ENCODE measurements at regions not wholly inside any gene's neighbourhood (a gene's known extent, or its start where the extent isn't known, plus 50 kb on each side); places are given as distances from the start of the nearest gene placed in this dataset.

DNA sequence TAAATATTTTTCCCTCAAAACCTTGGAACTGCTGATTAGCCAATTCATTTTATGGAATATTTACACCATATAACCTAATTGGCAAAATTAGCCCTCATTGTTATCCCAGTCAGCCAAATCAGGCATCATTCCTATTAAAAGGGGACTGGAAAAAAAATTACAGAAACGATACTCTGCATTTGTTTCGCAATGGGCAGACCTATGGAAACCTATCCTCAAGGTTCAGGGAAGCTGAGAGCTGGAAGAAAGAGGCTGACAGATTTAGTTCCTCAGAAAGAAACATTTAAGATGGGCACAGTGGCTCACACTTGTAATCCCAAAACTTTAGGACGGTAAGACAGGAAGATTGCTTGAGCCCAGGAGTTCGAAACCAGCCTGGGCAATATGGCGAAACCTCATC, 85.6 kb upstream of the RPH3AL start:
- TF ChIP-seq POLR2AphosphoS5 (IDR thresholded peaks at IDR 0.05; ENCODE audit: low read depth, low read length) (no peak), GABPA (IDR thresholded peaks at IDR 0.05; ENCODE audit: borderline replicate concordance, insufficient read depth, low read length) (no peak), CBX5 (IDR thresholded peaks at IDR 0.05; ENCODE audit: low read depth, low read length) (no peak), RXRA (IDR thresholded peaks at IDR 0.05; ENCODE audit: insufficient read depth, low read depth, low read length) (no peak)
- TF ChIP-seq, protein P1, sequence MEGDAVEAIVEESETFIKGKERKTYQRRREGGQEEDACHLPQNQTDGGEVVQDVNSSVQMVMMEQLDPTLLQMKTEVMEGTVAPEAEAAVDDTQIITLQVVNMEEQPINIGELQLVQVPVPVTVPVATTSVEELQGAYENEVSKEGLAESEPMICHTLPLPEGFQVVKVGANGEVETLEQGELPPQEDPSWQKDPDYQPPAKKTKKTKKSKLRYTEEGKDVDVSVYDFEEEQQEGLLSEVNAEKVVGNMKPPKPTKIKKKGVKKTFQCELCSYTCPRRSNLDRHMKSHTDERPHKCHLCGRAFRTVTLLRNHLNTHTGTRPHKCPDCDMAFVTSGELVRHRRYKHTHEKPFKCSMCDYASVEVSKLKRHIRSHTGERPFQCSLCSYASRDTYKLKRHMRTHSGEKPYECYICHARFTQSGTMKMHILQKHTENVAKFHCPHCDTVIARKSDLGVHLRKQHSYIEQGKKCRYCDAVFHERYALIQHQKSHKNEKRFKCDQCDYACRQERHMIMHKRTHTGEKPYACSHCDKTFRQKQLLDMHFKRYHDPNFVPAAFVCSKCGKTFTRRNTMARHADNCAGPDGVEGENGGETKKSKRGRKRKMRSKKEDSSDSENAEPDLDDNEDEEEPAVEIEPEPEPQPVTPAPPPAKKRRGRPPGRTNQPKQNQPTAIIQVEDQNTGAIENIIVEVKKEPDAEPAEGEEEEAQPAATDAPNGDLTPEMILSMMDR (IDR thresholded peaks at IDR 0.05; ENCODE audit: control extremely low read depth in 1 of 3, insufficient read depth in 1 of 3, low read depth in 1 of 3, low read length in 3 of 3), result no peak

Data from H1 (cell line).